ENCODE measurements at regions not wholly inside any gene's neighbourhood (a gene's known extent, or its start where the extent isn't known, plus 50 kb on each side); places are given as distances from the start of the nearest gene placed in this dataset.

- DNase-seq, result no peak
- H3K4me1 Mint-ChIP-seq, result no peaks in the 10 kb centered on the region
- peaks cover 4% of the 10 kb centered on the region for H3K27me3 Mint-ChIP-seq
- H3K36me3 Mint-ChIP-seq (ENCODE audit: low read depth), result no peaks in the 10 kb centered on the region
- no peak overlapping the region for H3K27ac Mint-ChIP-seq
- H3K9me3 Mint-ChIP-seq, result peaks cover 4% of the 10 kb centered on the region
- H3K4me3 Mint-ChIP-seq, result no peak overlapping the region
- intact Hi-C loops (cut with micrococcal nuclease), result no loop called here
Observed at GRCh38 chr7:25788371-25788770, 363.6 kb upstream of the NFE2L3 start.

- peaks cover 6% of the 10 kb centered on the region for H3K27me3 Mint-ChIP-seq
Observed at GRCh38 chr7:25788961-25789620, 362.9 kb upstream of the NFE2L3 start.

GRCh38 chr7:25789701-25790640, 362.0 kb upstream of the NFE2L3 start:
- Mint-ChIP-seq H3K4me1 (no peaks in the 10 kb centered on the region), H3K27me3 (peaks cover 8% of the 10 kb centered on the region), H3K36me3 (ENCODE audit: low read depth) (no peaks in the 10 kb centered on the region), H3K4me3 (no peak overlapping the region), H3K27ac (no peak overlapping the region), H3K9me3 (peaks cover 4% of the 10 kb centered on the region)
- intact Hi-C loops (cut with micrococcal nuclease), result no loop called here
- no peak for DNase-seq

More at GRCh38 chr7:25788961-25789620, 362.9 kb upstream of the NFE2L3 start:
- no peak overlapping the region for H3K27ac Mint-ChIP-seq
- H3K4me1 Mint-ChIP-seq, result no peaks in the 10 kb centered on the region
- DNase-seq, result no peak
- intact Hi-C loops (cut with micrococcal nuclease), result no loop called here
- H3K9me3 Mint-ChIP-seq, result peaks cover 4% of the 10 kb centered on the region
- no peaks in the 10 kb centered on the region for H3K36me3 Mint-ChIP-seq (ENCODE audit: low read depth)
- H3K4me3 Mint-ChIP-seq, result no peak overlapping the region

GRCh38 chr7:25790963-25791362, 361.0 kb upstream of the NFE2L3 start:
- Mint-ChIP-seq H3K27ac (no peak overlapping the region), H3K36me3 (ENCODE audit: low read depth) (no peaks in the 10 kb centered on the region), H3K4me3 (no peak overlapping the region), H3K4me1 (no peaks in the 10 kb centered on the region), H3K9me3 (no peaks in the 10 kb centered on the region), H3K27me3 (peaks cover 6% of the 10 kb centered on the region)
- intact Hi-C loops (cut with micrococcal nuclease), result no loop called here
- no peak for DNase-seq

GRCh38 chr7:25792586-25792985, 359.4 kb upstream of the NFE2L3 start:
- Mint-ChIP-seq H3K9me3 (no peaks in the 10 kb centered on the region), H3K36me3 (ENCODE audit: low read depth) (no peaks in the 10 kb centered on the region), H3K4me3 (no peak overlapping the region), H3K27me3 (peaks cover 6% of the 10 kb centered on the region), H3K27ac (no peak overlapping the region), H3K4me1 (no peaks in the 10 kb centered on the region)
- intact Hi-C loops (cut with micrococcal nuclease), result no loop called here
- no peak for DNase-seq

- H3K4me1 Mint-ChIP-seq, result no peaks in the 10 kb centered on the region
- H3K36me3 Mint-ChIP-seq (ENCODE audit: low read depth), result no peaks in the 10 kb centered on the region
Observed at GRCh38 chr7:25795824-25796235, 356.2 kb upstream of the NFE2L3 start.

GRCh38 chr7:25798344-25798743, 353.7 kb upstream of the NFE2L3 start:
- intact Hi-C loops (cut with micrococcal nuclease), result no loop called here
- Mint-ChIP-seq H3K36me3 (ENCODE audit: low read depth) (no peaks in the 10 kb centered on the region), H3K4me3 (no peak overlapping the region), H3K9me3 (no peaks in the 10 kb centered on the region), H3K4me1 (no peaks in the 10 kb centered on the region), H3K27ac (no peak overlapping the region), H3K27me3 (peaks cover 4% of the 10 kb centered on the region)
- DNase-seq, result no peak

More at GRCh38 chr7:25795824-25796235, 356.2 kb upstream of the NFE2L3 start:
- H3K27ac Mint-ChIP-seq, result no peak overlapping the region
- H3K27me3 Mint-ChIP-seq, result peaks cover 6% of the 10 kb centered on the region
- no peak overlapping the region for H3K4me3 Mint-ChIP-seq
- no peaks in the 10 kb centered on the region for H3K9me3 Mint-ChIP-seq
- intact Hi-C loops (cut with micrococcal nuclease), result no loop called here
- no peak for DNase-seq

GRCh38 chr7:25801214-25801613, 350.8 kb upstream of the NFE2L3 start:
- no peaks in the 10 kb centered on the region for H3K36me3 Mint-ChIP-seq (ENCODE audit: low read depth)
- no peak overlapping the region for H3K4me3 Mint-ChIP-seq
- H3K27ac Mint-ChIP-seq, result no peak overlapping the region
- no peak for DNase-seq
- no peaks in the 10 kb centered on the region for H3K27me3 Mint-ChIP-seq
- no peaks in the 10 kb centered on the region for H3K9me3 Mint-ChIP-seq
- no peaks in the 10 kb centered on the region for H3K4me1 Mint-ChIP-seq
- intact Hi-C loops (cut with micrococcal nuclease), result no loop called here

- no peaks in the 10 kb centered on the region for H3K27me3 Mint-ChIP-seq
- H3K9me3 Mint-ChIP-seq, result no peaks in the 10 kb centered on the region
- no peak overlapping the region for H3K27ac Mint-ChIP-seq
- DNase-seq, result no peak
- no peaks in the 10 kb centered on the region for H3K4me1 Mint-ChIP-seq
- H3K4me3 Mint-ChIP-seq, result no peak overlapping the region
- no peaks in the 10 kb centered on the region for H3K36me3 Mint-ChIP-seq (ENCODE audit: low read depth)
- intact Hi-C loops (cut with micrococcal nuclease), result no loop called here
Observed at GRCh38 chr7:25802057-25802456, 349.9 kb upstream of the NFE2L3 start.

- H3K36me3 Mint-ChIP-seq (ENCODE audit: low read depth), result no peaks in the 10 kb centered on the region
- intact Hi-C loops (cut with micrococcal nuclease), result no loop called here
- H3K27me3 Mint-ChIP-seq, result no peaks in the 10 kb centered on the region
- peak overlapping the region; percentile 12 for H3K27ac Mint-ChIP-seq
- DNase-seq, result no peak
- no peaks in the 10 kb centered on the region for H3K4me1 Mint-ChIP-seq
- no peak overlapping the region for H3K4me3 Mint-ChIP-seq
- no peaks in the 10 kb centered on the region for H3K9me3 Mint-ChIP-seq
Observed at GRCh38 chr7:25802473-25802872, 349.5 kb upstream of the NFE2L3 start.

GRCh38 chr7:25803117-25803887, 348.7 kb upstream of the NFE2L3 start:
- intact Hi-C loops (cut with micrococcal nuclease), result no loop called here
- Mint-ChIP-seq H3K36me3 (ENCODE audit: low read depth) (no peaks in the 10 kb centered on the region), H3K27me3 (no peaks in the 10 kb centered on the region), H3K4me1 (no peaks in the 10 kb centered on the region), H3K4me3 (no peak overlapping the region), H3K27ac (no peak overlapping the region), H3K9me3 (no peaks in the 10 kb centered on the region)
- DNase-seq, result no peak

GRCh38 chr7:25804154-25804553, 347.8 kb upstream of the NFE2L3 start:
- no peaks in the 10 kb centered on the region for H3K9me3 Mint-ChIP-seq
- DNase-seq, result no peak
- intact Hi-C loops (cut with micrococcal nuclease), result no loop called here
- no peaks in the 10 kb centered on the region for H3K4me1 Mint-ChIP-seq
- no peak overlapping the region for H3K27ac Mint-ChIP-seq
- no peak overlapping the region for H3K4me3 Mint-ChIP-seq
- H3K27me3 Mint-ChIP-seq, result no peaks in the 10 kb centered on the region
- no peaks in the 10 kb centered on the region for H3K36me3 Mint-ChIP-seq (ENCODE audit: low read depth)

GRCh38 chr7:25805027-25805687, 346.8 kb upstream of the NFE2L3 start:
- intact Hi-C loops (cut with micrococcal nuclease), result no loop called here
- no peaks in the 10 kb centered on the region for H3K27me3 Mint-ChIP-seq

More at GRCh38 chr7:25805027-25805687, 346.8 kb upstream of the NFE2L3 start:
- no peaks in the 10 kb centered on the region for H3K4me1 Mint-ChIP-seq
- DNase-seq, result no peak
- H3K27ac Mint-ChIP-seq, result no peak overlapping the region
- no peak overlapping the region for H3K4me3 Mint-ChIP-seq
- H3K36me3 Mint-ChIP-seq (ENCODE audit: low read depth), result no peaks in the 10 kb centered on the region
- no peaks in the 10 kb centered on the region for H3K9me3 Mint-ChIP-seq

Measured in activated CD4-positive, alpha-beta T cell treated with anti-CD3 and anti-CD28 coated beads, Interleukin-2, amount 10 ng/mL, durations not matched to agents 24 days and 14 days (primary cell).